Fibroblast of skin of right quadriceps (primary cell): ENCODE measurements at regions not wholly inside any gene's neighbourhood (a gene's known extent, or its start where the extent isn't known, plus 50 kb on each side); places are given as distances from the start of the nearest gene placed in this dataset.
A peak's percentile ranks its signal among the peaks of the same experiment; 100 is the strongest.
"Not testable (repeated sequence)": the region's sequence is repeated elsewhere in the genome, so short reads cannot be mapped to it uniquely, and the experiment has no call there.

Experiments used
- DNase-seq: peaks from one replicate; pipeline ENCODE4 v3.0.0-alpha.2; 2013

GRCh38 chr17:70288540-70289290 lies 119.4 kb downstream of the KCNJ2 start:
- DNase-seq: no peak

- DNase-seq: no peak
Measured at GRCh38 chr17:70290770-70291169, 121.4 kb downstream of the KCNJ2 start.

DNA sequence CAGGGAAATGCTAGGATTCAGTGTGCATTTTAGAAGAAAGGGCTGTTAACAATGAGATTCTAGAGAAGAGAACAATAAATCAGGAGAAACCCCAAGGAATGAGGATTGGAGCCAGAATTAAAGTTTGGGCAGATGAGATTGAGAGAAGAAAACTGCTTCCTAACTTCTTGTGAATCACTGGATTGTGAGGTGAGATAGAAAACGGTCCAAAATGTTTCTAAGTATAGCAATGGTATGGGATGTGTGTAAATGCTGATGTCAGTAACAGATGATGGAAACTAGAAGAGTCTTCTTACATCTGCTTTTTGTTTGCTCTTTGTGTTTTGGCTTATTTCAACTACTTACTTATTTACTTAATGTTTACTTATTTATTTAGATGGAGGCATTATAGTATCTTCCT lies 123.0 kb downstream of the KCNJ2 start:
- peak; percentile 3 for DNase-seq

DNA sequence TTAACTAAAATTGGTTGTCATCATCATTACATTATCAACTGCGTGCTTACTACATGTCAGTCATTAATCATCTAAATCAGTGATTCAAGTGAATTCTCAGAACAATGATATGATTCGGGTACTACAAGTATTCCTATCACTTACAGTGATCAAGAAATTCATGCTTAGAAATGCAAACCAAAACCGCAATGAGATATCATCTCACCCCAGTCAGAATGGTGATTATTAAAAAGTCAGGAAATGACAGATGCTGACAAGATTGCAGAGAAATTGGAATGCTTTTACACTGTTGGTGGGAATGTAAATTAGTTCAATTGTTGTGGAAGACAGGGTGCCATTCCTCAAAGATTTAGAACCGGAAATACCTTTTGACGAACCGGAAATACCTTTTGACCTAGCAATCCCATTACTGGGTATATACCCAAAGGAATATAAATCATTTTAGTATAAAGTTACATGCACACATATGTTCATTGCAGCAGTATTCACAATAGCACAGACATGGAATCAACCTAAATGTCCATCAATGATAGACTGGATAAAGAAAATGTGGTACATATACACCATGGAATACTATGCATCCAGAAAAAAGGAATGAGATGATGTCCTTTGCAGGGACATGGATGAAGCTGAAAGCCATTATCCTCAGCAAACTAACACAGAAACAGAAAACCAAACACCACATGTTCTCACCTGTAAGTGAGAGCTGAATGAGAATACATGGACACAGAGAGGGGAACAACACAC lies 124.4 kb downstream of the KCNJ2 start:
- DNase-seq: not testable (repeated sequence)

- DNase-seq: no peak
Measured at GRCh38 chr17:70295329-70295728, 126.0 kb downstream of the KCNJ2 start.

DNA sequence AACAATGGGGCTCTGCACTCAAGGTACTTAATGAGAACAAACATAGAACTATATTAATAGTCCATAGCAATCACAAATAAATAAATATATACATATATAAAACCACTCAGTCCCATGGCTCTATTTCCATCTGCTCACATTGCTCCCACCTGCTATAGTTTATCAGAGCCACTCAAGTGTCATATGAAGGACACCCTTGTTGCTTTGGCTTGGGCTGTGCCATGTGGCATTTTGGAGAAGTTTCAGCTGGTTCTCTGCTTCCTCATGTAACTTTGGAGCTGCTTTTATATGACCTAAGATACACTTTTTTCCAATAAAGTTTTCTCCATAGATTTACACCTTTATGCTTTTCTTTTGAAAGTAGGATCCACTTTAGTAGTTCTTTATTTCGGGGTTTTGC lies 126.4 kb downstream of the KCNJ2 start:
- DNase-seq: no peak

DNA sequence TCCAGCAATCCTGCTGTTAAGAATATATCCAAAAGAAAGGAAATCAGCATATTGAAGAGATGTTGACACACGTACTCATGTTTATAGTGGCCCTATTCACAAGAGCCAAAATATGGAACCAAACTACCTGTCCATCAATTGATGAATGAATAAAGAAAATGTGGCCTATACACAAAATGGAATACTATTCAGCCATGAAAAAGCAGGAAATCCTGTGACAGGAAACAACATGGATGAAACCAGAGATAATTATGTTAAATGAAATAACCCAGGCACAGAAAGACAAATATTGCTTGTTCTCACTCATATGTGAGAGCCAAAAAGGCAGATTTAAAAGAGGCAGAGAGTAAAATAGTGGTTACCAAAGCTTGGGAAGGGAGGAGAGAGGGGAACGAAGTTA lies 127.1 kb downstream of the KCNJ2 start:
- DNase-seq: no peak

- no peak for DNase-seq
Measured at GRCh38 chr17:70297397-70297796, 128.1 kb downstream of the KCNJ2 start.

GRCh38 chr17:70298929-70299531 lies 129.7 kb downstream of the KCNJ2 start:
- DNase-seq: no peak

DNA sequence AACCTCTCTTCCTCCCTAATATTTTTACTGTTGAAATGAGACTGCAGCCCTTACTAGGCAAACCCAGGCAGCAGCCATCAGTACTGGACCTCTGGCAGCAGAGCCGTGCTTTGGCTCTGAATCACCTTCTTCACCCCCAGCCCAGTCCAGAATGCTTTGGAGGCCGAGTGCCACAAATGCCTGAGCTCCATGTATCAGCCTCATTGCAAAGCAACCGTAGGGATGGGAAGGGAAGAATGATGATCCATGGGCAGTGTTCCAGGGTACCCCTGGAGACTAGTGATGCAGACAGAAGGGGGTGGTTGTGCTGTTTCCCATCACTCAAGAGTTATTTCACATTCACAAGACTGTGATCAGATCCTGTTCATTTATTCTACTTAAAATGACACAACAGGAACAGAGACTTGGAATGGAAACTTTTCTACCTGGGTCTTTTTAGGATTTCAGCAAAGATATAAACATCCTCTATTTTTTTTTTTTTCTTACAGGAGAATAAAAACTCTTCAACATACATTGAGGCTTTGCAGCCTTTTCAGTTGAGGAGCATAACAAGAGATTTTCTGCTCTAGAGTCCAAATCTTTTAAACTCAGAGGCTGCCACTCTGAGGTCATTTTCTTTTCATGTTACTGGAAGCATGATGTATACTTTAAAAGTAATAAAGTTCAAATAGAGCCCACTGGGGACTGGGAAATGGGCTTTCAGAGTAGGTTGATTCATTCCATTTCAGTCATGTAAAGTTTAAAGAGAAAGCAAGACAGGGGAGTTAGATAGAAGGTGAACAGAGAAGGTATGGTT lies 138.3 kb downstream of the KCNJ2 start:
- DNase-seq: peak; percentile 83

- DNase-seq: no peak
Measured at GRCh38 chr17:70308618-70309017, 139.3 kb downstream of the KCNJ2 start.

DNA sequence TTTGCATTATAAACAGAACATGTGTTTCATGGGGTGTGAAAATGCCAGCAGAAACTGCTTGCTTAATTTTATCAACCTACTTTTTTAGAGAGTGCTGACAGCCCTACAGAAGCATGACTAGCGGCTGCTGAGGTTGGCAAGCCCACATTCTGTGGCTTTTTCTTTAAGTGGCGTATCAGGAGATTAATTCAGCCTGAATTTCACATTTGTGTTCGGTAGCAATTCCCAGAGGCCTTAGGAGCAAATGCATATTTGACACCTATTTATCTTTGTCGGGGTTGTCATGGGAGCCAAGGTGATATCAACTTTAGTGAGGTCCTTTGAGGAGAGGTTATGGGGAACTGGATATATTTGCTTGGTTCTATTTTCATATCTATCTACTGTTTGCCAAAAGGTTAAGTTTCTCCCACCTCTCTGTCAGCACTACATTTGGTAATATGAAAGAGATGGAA lies 140.9 kb downstream of the KCNJ2 start:
- DNase-seq: peak; percentile 26

DNA sequence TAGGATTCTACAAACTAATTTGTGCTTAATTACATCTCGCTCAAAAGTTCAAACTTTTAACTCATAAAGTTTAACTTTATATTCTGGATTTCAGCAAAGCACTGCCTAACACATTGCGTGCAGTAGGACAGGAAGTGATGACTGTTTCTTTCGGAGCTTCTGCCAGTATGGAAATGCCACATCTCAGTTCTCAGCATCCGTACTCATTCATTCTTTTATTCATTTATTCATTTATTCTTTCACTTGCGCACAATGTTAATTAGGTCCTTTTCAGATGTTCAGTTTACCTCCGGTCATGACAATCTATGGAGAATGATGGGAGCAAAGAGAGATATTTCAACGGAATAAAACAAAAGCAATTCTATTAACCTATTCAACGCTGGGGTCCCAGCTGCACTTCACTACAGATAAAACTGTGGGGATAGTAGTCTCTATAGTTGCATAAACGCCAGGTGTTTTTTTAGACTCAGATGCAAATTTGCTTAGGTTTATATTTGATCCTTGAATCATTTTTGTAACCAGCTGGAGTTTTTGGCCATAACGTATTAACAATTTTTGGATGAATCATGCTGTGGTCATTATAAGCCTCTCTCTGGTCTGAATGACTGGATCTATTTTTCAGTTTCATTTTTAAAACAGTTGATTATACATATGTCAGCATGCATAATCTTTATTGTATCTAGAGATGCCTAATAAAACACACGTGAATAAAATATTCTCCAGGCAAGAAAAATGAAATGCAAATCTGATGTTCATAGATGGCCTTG lies 143.9 kb downstream of the KCNJ2 start:
- peak; percentile 44 for DNase-seq

DNA sequence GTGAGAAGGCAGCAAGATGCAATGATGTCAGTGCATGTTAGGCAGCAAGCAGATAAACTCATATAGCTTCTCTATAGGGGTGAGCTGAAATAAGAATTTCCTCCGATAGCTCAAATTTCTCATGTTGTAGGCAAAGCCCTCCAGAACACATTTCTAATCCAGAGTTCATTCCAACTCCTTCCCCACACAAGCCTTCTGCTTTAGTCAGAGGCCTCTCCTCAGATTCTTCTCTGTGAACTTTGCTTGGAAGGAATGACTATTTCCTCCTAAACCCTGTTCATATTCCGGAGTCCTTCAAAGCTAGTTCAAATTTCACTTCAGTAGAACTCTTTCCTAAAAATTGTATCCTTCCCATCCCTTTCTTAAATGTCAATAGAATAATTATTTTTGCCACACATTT lies 144.8 kb downstream of the KCNJ2 start:
- DNase-seq: peak; percentile 61

DNA sequence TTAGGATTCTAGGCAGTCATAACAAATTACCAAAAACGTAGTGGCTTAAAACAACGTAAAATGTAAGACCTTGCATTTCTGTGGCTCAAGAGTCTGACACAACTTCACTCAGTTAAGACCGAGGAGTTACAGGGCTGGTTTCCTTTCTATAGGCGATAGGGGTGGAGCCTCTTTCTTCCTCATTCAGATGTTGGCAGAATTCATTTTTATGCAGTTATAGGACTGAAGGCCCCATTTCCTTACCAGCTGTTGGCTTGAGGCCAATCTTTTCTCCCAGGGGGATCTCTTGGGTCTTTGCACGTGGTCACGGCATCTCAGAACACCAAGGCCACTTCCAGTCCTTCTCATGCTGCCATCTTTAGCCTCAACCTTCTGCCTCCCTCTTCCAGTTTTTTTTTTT lies 145.2 kb downstream of the KCNJ2 start:
- DNase-seq: no peak

- no peak for DNase-seq
Measured at GRCh38 chr17:70317421-70317820, 148.1 kb downstream of the KCNJ2 start.

GRCh38 chr17:70318051-70318450 lies 148.7 kb downstream of the KCNJ2 start:
- DNase-seq: no peak

GRCh38 chr17:70319516-70319915 lies 150.2 kb downstream of the KCNJ2 start:
- no peak for DNase-seq

GRCh38 chr17:70320673-70321345 lies 151.5 kb downstream of the KCNJ2 start:
- no peak for DNase-seq

- no peak for DNase-seq
Measured at GRCh38 chr17:70321352-70321751, 152.0 kb downstream of the KCNJ2 start.

GRCh38 chr17:70323269-70323668 lies 153.9 kb downstream of the KCNJ2 start:
- DNase-seq: no peak

GRCh38 chr17:70324031-70324430 lies 154.7 kb downstream of the KCNJ2 start:
- DNase-seq: no peak
